ENCODE measurements at regions not wholly inside any gene's neighbourhood (a gene's known extent, or its start where the extent isn't known, plus 50 kb on each side); places are given as distances from the start of the nearest gene placed in this dataset.

- TF ChIP-seq POLR2A (IDR thresholded peaks at IDR 0.05; ENCODE audit: low read length) (no peak), GATA1 (IDR thresholded peaks at IDR 0.05; ENCODE audit: low read depth, low read length) (no peak)
Measured at GRCh38 chr18:78655921-78656320, 323.7 kb upstream of the SALL3 start.

All from erythroblast (primary cell).